Small intestine (tissue), 7 donors: ENCODE measurements at regions not wholly inside any gene's neighbourhood (a gene's known extent, or its start where the extent isn't known, plus 50 kb on each side); places are given as distances from the start of the nearest gene placed in this dataset.

Experiments used
- DNase-seq, 2 donors: peaks; one replicate each; pipeline versions ENCODE4 v3.0.0 to v3.0.0-alpha.2; 2013
- FAIRE-seq: peaks from 2 replicates; lab custom pipeline; 2012; peaks lifted over from hg19 to GRCh38; lab: Jason Lieb, UNC
- H3K27ac ChIP-seq, 3 donors: one replicate each; pipeline ENCODE4 v1.5.1; 2013; ENCODE audit warnings: low read length in 2 of 3, mild to moderate bottlenecking in 2 of 3, control low read depth in 1 of 3, inconsistent platforms in 1 of 3, low read depth in 1 of 3, moderate library complexity in 1 of 3
- H3K27me3 ChIP-seq, 3 donors: one replicate each; pipeline ENCODE4 v1.6.1; 2013; ENCODE audit warnings: low read length in 3 of 3, inconsistent platforms in 1 of 3; ENCODE audit not compliant: control insufficient read depth in 3 of 3, insufficient read depth in 3 of 3
- H3K36me3 ChIP-seq, 3 donors: one replicate each; pipeline ENCODE4 v1.6.1; 2013; ENCODE audit warnings: low read length in 3 of 3, inconsistent platforms in 1 of 3, low read depth in 1 of 3, mild to moderate bottlenecking in 1 of 3, moderate library complexity in 1 of 3; ENCODE audit not compliant: control insufficient read depth in 3 of 3, insufficient read depth in 2 of 3
- H3K4me1 ChIP-seq, 3 donors: one replicate each; pipeline ENCODE4 v1.6.1; 2013; ENCODE audit warnings: low read length in 2 of 3, inconsistent platforms in 1 of 3, low read depth in 1 of 3, mild to moderate bottlenecking in 1 of 3, moderate library complexity in 1 of 3; ENCODE audit not compliant: control insufficient read depth in 3 of 3, insufficient read depth in 2 of 3
- H3K4me3 ChIP-seq, 3 donors: one replicate each; pipeline ENCODE4 v1.5.1; 2013; ENCODE audit warnings: low read length in 3 of 3, control low read depth in 1 of 3, inconsistent platforms in 1 of 3, low read depth in 1 of 3, mild to moderate bottlenecking in 1 of 3, moderate library complexity in 1 of 3
- H3K9me3 ChIP-seq, 2 donors: one replicate each; pipeline ENCODE4 v1.6.1; 2013; ENCODE audit warnings: low read depth in 1 of 2, low read length in 1 of 2; ENCODE audit not compliant: control insufficient read depth in 2 of 2, insufficient read depth in 1 of 2
- WGBS, 3 donors: extraction: QIAGEN DNeasy Blood & Tissue Kit; methylation state at CpG; one replicate each; pipeline ENCODE4 v1.1.7; 2013; 5-methylcytosine and 5-hydroxymethylcytosine counted together
- donor health status: healthy with polysubstance abuse.
- donor health status: control.
- donor health status: control.
- donor health status: Bipolar disorder and iron deficiency.
- donor health status: healthy.

DNA sequence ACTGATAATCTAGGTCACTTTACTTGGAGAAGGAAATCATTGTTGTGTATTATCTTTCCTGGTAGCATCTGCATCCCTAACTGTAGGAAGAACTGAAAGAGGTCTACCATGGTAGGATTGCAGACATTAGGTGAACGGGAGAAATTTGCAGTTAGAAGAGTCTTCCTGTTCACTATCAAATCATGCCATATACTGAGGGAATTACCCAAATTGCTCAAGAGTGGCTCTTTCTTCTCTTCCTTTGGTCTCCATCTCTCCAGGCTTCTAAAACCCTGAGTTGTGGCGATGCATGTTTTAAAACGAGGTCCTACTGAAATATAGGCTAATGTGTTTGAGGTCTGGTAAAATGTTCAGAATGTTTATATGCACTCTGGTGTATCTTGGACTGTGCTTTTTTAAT lies 85.3 kb upstream of the HK2 start:
- Histone ChIP-seq H3K4me3 (no peak overlapping the region), H3K36me3 (no peaks in the 10 kb centered on the region), H3K27ac (no peak overlapping the region), H3K9me3 (no peaks in the 10 kb centered on the region), H3K4me1 (no peaks in the 10 kb centered on the region), H3K27me3 (peaks cover 0 to 3% (median 0%) of the 10 kb centered on the region in 3 donors)
- 78 to 86% (median 83%) methylated on average over 3 of the region's 3 CpGs for WGBS, 3 donors
- FAIRE-seq (no peak), DNase-seq (no peak)

DNA sequence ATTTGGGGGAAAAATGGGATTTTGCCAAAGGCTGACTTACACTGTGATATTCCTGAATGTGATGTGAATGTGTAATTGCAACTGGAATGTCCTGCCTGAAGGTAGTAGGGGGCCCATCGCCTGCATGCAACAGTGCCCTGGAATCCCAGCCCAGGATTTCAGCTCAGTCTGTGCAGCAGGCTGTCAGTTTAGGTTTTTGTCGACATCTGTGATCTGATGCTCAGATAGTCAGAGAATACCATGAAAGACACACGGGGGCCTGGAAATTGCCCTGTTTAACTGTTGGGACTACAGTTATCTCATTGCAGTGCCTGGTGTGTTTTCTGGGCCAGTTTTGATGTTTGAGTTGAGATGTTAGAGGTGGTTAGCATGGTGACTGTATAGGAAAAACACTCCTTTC lies 84.5 kb upstream of the HK2 start:
- no peaks in the 10 kb centered on the region for H3K9me3 ChIP-seq
- no peak for FAIRE-seq
- DNase-seq: no peak
- H3K27ac ChIP-seq: no peak overlapping the region
- no peaks in the 10 kb centered on the region for H3K4me1 ChIP-seq
- H3K27me3 ChIP-seq: peaks cover 0 to 4% (median 0%) of the 10 kb centered on the region in 3 donors
- no peak overlapping the region for H3K4me3 ChIP-seq
- WGBS, 3 donors: 72 to 77% (median 74%) methylated on average over 3 of the region's 3 CpGs
- H3K36me3 ChIP-seq: no peaks in the 10 kb centered on the region

DNA sequence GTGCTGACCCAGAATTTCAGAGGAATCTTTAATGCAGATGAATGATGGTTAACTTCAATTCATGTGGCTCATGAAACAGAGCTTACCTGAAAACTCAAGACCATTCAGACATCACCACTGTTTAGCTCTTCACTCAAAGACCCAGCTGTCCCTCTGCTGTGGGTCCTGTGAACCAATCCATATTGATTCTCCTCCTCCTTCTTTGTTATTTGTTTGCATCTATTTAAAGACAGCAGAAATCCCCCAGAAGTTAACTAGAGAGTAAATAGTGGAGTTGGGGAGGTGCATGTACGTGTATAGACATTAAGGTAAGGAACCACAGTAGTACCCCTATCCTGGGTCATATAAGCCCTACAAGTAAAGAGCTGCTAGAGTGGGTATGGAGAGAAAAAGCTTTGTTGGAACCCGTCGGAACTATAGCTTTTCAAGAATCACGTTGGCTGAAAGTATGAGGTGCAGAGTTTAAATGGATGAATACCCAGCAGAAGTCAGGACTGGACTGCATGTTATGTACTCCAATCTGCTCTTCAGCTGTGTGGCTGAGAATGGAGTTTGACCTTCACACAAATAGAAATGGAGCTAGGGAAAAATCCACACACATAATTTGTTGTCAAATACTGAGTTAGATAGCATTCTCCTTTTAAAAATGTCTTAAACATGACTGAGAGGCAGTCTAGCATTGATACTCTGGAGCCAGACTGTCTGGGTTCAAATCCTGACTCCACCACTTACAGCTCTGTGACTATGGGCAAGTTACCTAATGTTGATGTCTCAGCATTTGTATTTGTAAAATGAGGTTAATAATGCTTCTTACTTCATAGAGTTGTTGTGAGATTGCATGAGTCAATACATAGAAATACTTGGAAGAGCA lies 81.7 kb upstream of the HK2 start:
- Histone ChIP-seq H3K27me3 (peaks cover 0 to 3% (median 0%) of the 10 kb centered on the region in 3 donors), H3K36me3 (no peaks in the 10 kb centered on the region), H3K9me3 (peaks cover 1 to 15% of the 10 kb centered on the region in 2 donors), H3K27ac (no peak overlapping the region), H3K4me1 (no peaks in the 10 kb centered on the region), H3K4me3 (no peak overlapping the region)
- FAIRE-seq (no peak), DNase-seq (no peak)
- 68 to 83% (median 75%) methylated on average over 4 of the region's 4 CpGs for WGBS, 3 donors

DNA sequence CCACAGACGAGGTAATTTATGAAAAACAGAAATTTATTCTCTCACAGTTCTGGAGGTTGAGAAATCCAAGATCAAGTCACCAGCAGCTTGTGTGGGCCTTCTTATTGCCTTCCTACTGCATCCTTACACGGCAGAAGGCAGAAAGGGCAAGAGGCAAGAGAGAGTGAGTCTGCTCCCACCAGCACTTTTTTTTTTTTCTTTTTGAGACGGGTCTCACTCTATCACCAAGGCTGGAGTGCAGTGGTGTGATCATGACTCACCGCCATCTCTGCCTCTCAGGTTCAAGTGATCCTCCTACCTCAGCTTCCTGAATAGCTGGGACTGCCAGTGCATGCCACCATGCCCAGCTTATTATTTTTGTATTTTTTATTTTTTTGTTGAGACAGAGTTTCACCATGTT lies 78.5 kb upstream of the HK2 start:
- Histone ChIP-seq H3K27ac (no peak overlapping the region), H3K9me3 (peaks cover 1 to 15% of the 10 kb centered on the region in 2 donors), H3K36me3 (no peaks in the 10 kb centered on the region), H3K4me3 (no peak overlapping the region), H3K4me1 (no peaks in the 10 kb centered on the region), H3K27me3 (peaks cover 0 to 3% (median 0%) of the 10 kb centered on the region in 3 donors)
- 85 to 94% (median 91%) methylated on average over 4 of the region's 4 CpGs for WGBS, 3 donors
- no peak for DNase-seq
- FAIRE-seq: no peak

DNA sequence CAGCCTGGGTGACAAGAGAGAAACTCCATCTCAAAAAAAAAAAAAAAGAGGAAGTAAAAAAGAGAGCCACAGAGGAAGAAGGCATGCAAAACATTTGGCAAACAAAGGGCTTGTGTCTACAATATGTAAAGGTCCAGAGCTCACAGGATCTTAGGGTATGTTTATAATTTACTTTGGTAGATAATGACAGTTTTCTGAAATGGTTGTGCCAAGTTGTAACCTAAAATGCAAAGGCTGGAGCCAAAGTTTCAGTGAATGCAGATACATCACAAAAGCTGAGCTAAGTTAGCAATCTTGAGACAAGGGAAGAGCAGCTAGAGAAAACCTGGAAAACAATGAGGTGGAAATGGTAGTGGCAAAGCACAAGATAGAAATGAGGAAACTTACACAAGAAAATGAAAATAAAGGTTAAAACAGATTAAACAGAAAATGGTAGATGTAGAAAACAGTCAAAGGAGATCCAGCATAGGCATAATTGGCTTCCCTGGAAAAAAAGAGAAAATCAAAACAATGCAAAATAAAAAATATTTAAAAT lies 77.5 kb upstream of the HK2 start:
- H3K27ac ChIP-seq: no peak overlapping the region
- H3K4me1 ChIP-seq: no peaks in the 10 kb centered on the region
- H3K36me3 ChIP-seq: no peaks in the 10 kb centered on the region
- H3K27me3 ChIP-seq: peaks cover 0 to 3% (median 0%) of the 10 kb centered on the region in 3 donors
- H3K4me3 ChIP-seq: no peak overlapping the region
- H3K9me3 ChIP-seq: peaks cover 1 to 15% of the 10 kb centered on the region in 2 donors
- no peak for FAIRE-seq
- DNase-seq: no peak

DNA sequence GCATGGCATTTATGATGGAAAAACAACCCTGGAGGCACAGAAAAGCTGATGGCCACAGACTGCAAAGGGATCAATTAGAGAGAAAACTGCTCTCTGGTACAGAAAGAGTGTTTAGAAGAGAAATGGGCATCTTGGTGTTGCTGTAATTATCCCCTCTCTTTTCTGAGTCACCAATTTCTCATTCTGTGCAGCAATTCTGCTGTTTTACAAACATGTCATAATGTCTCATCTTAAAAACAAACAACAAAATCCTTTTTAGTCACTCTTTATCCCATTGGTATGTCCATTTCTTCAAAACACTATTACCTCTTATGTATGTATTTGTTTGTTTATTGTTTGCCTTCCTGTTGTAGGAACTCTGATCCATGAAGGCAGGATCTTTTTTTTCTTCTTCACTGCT lies 73.9 kb upstream of the HK2 start:
- FAIRE-seq: no peak
- DNase-seq: no peak
- Histone ChIP-seq H3K4me1 (peaks cover 0 to under 1% (median 0%) of the 10 kb centered on the region in 3 donors), H3K27me3 (no peaks in the 10 kb centered on the region), H3K4me3 (no peak overlapping the region), H3K27ac (no peak overlapping the region), H3K9me3 (peaks cover 1 to 15% of the 10 kb centered on the region in 2 donors), H3K36me3 (no peaks in the 10 kb centered on the region)

DNA sequence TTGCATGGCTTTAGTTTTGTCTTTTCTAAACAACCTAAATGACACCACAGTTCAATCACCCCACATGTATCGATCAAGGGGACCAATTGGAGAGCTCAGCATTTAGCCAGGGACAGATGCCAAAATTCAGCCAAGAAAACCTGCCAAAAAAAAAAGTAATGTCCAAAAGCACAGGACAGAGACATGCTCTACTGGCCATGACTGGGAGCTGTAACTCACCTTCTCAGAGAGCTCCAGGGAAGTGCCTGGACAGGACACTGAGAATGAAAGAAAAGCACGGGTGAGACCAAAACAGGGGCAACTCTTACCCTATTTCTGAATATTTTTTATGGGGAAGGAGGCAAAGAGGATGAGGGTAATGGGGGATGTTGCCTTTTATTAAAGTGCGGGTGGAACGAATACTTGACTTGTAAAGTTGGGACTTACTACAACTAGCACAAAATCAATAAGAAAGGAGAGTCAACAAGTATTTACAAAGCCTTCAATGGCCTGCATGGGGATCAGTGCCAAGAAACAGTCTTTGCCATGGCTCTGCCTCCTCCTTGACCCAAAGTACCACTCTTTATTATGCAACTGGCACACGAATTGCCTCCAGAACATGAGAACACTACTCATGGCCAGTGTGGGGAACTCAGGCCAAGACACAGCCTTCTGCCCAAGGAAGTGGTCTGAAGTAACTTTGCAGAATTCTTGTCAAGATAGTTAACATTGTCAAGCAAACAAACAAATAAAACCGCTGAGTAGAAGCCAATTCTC lies 72.9 kb upstream of the HK2 start:
- Histone ChIP-seq H3K4me1 (peaks cover 0 to 4% (median 0%) of the 10 kb centered on the region in 3 donors), H3K9me3 (peaks cover 1 to 9% of the 10 kb centered on the region in 2 donors), H3K4me3 (no peak overlapping the region), H3K36me3 (no peaks in the 10 kb centered on the region), H3K27ac (no peak overlapping the region), H3K27me3 (no peaks in the 10 kb centered on the region)
- DNase-seq: no peak
- no peak for FAIRE-seq
- WGBS, 3 donors: 71 to 81% (median 81%) methylated on average over 6 of the region's 6 CpGs

DNA sequence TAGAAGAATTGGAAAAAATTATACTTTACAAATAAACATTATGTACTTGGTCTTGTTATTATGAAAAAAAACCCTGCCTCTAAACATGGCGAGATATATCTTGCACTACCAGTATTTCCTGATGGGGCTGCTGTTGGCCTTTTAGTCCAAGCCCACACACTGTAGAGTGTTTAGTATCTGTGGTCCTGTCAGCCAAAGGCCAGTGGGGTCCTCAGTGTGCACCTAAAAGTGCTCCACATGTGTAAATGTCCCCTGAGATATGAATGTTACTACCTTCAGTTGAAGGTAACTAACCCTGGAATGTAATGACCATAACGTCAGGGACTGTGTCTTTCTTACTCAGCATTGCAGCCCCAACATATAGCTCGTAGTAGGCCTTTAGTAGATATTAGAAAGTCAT lies 71.1 kb upstream of the HK2 start:
- FAIRE-seq: no peak

More for the DNA sequence above, 71.1 kb upstream of the HK2 start:
- DNase-seq: no peak
- 62 to 74% (median 68%) methylated on average over 3 of the region's 3 CpGs for WGBS, 3 donors
- Histone ChIP-seq H3K36me3 (no peaks in the 10 kb centered on the region), H3K4me1 (peaks cover 0 to 4% (median 0%) of the 10 kb centered on the region in 3 donors), H3K4me3 (no peak overlapping the region), H3K27ac (no peak overlapping the region), H3K27me3 (no peaks in the 10 kb centered on the region), H3K9me3 (no peaks in the 10 kb centered on the region)
